Thoracic aorta (tissue), 2 donors: ENCODE measurements at regions not wholly inside any gene's neighbourhood (a gene's known extent, or its start where the extent isn't known, plus 50 kb on each side); places are given as distances from the start of the nearest gene placed in this dataset.

Experiments
- ATAC-seq: fragments of 150-250 bp; one replicate; pipeline ENCODE4 v1.8.0; 2017; ENCODE audit warnings: low read depth; ENCODE audit not compliant: insufficient number of reproducible peaks, low FRiP score
- DNase-seq: peaks from one replicate; pipeline ENCODE4 v3.0.0-alpha.2; 2020; ENCODE audit warnings: low spot score
- H3K27ac ChIP-seq, 2 donors: fragments of 200-600 bp; sonication (generic); 1 replicate in 1 of 2; 2 replicates in 1 of 2; pipeline ENCODE4 v1.5.1; 2016; ENCODE audit warnings: mild to moderate bottlenecking in 2 of 2, moderate library complexity in 2 of 2
- H3K27me3 ChIP-seq: fragments of 200-600 bp; sonication (generic); replicated peaks from 2 replicates; pipeline ENCODE4 v1.6.0; 2016; ENCODE audit warnings: mild to moderate bottlenecking; ENCODE audit not compliant: insufficient read depth
- H3K36me3 ChIP-seq: fragments of 200-600 bp; sonication (generic); one replicate; pipeline ENCODE4 v1.5.1; 2016
- H3K4me1 ChIP-seq, 2 donors: fragments of 200-600 bp; sonication (generic); 1 replicate in 1 of 2; 2 replicates in 1 of 2; pipeline versions ENCODE4 v1.5.1 to v1.6.0; 2016; ENCODE audit warnings: low read depth in 2 of 2, mild to moderate bottlenecking in 1 of 2; ENCODE audit not compliant: control insufficient read depth in 1 of 2
- H3K4me3 ChIP-seq: fragments of 200-600 bp; sonication (generic); 2 replicates; pipeline ENCODE4 v1.5.1; 2016; ENCODE audit warnings: mild to moderate bottlenecking
- H3K9me3 ChIP-seq: fragments of 200-600 bp; sonication (generic); 2 replicates; pipeline ENCODE4 v1.5.1; 2016
- CTCF ChIP-seq: fragments of 200-600 bp; sonication (generic); IDR thresholded peaks from one replicate; pipeline ENCODE4 v1.5.1; 2019; ENCODE audit warnings: antibody characterized with exemption

GRCh38 chr3:132222868-132223538 lies 94.2 kb upstream of the ACP3 start:
- Histone ChIP-seq H3K27ac (no peak overlapping the region), H3K36me3 (no peaks in the 10 kb centered on the region), H3K9me3 (no peaks in the 10 kb centered on the region), H3K27me3 (no peaks in the 10 kb centered on the region), H3K4me1 (peaks cover 8 to 15% of the 10 kb centered on the region in 2 donors), H3K4me3 (no peak overlapping the region)
- DNase-seq: no peak
- ATAC-seq: no peak
- TF ChIP-seq CTCF: no peak

GRCh38 chr3:132225664-132226063 lies 91.5 kb upstream of the ACP3 start:
- ATAC-seq (no peak), DNase-seq (no peak)
- no peak overlapping the region for H3K4me3 ChIP-seq
- TF ChIP-seq CTCF: no peak
- H3K9me3 ChIP-seq: no peaks in the 10 kb centered on the region
- H3K27me3 ChIP-seq: no peaks in the 10 kb centered on the region
- no peaks in the 10 kb centered on the region for H3K36me3 ChIP-seq
- peaks cover 7 to 8% of the 10 kb centered on the region in 2 donors for H3K4me1 ChIP-seq
- H3K27ac ChIP-seq: no peak overlapping the region

- TF ChIP-seq CTCF: no peak
- H3K4me3 ChIP-seq: no peak overlapping the region
- H3K9me3 ChIP-seq: no peaks in the 10 kb centered on the region
- no peaks in the 10 kb centered on the region for H3K27me3 ChIP-seq
- no peak overlapping the region for H3K27ac ChIP-seq
- no peak for DNase-seq
- ATAC-seq: no peak
- H3K36me3 ChIP-seq: no peaks in the 10 kb centered on the region
- peaks cover 0 to 16% of the 10 kb centered on the region in 2 donors for H3K4me1 ChIP-seq
These were observed 88.3 kb upstream of the ACP3 start for GRCh38 chr3:132228923-132229322.

GRCh38 chr3:132229641-132230040 lies 87.6 kb upstream of the ACP3 start:
- DNase-seq (no peak), ATAC-seq (no peak)
- no peaks in the 10 kb centered on the region for H3K27me3 ChIP-seq
- H3K36me3 ChIP-seq: no peaks in the 10 kb centered on the region
- H3K27ac ChIP-seq: no peak overlapping the region
- H3K4me1 ChIP-seq: peaks cover 0 to 16% of the 10 kb centered on the region in 2 donors
- no peak for TF ChIP-seq CTCF
- no peaks in the 10 kb centered on the region for H3K9me3 ChIP-seq
- no peak overlapping the region for H3K4me3 ChIP-seq

GRCh38 chr3:132230156-132231000 lies 86.8 kb upstream of the ACP3 start:
- Histone ChIP-seq H3K4me1 (peaks cover 0 to 16% of the 10 kb centered on the region in 2 donors), H3K27me3 (no peaks in the 10 kb centered on the region), H3K9me3 (no peaks in the 10 kb centered on the region), H3K27ac (no peak overlapping the region), H3K4me3 (no peak overlapping the region), H3K36me3 (no peaks in the 10 kb centered on the region)
- TF ChIP-seq CTCF: no peak
- no peak for ATAC-seq
- DNase-seq: no peak
